GM23248 (cell line): ENCODE measurements at regions not wholly inside any gene's neighbourhood (a gene's known extent, or its start where the extent isn't known, plus 50 kb on each side); places are given as distances from the start of the nearest gene placed in this dataset.

Experiments
- DNase-seq: peaks from one replicate; pipeline ENCODE4 v3.0.0-alpha.2; 2015
- H2AFZ ChIP-seq: fragments of 200-600 bp; sonication (generic); 2 replicates; pipeline ENCODE4 v1.6.1; 2016; ENCODE audit warnings: antibody characterized with exemption
- H3F3A ChIP-seq: fragments of 200-600 bp; sonication (generic); 2 replicates; pipeline ENCODE4 v1.6.1; 2016; ENCODE audit warnings: mild to moderate bottlenecking, antibody characterized with exemption, mixed run types; ENCODE audit not compliant: insufficient read depth
- H3K27ac ChIP-seq: fragments of 200-600 bp; sonication (generic); 2 replicates; pipeline ENCODE4 v1.5.1; 2016; ENCODE audit warnings: mild to moderate bottlenecking
- H3K27me3 ChIP-seq: fragments of 200-600 bp; sonication (generic); replicated peaks from 2 replicates; pipeline ENCODE4 v1.6.1; 2016; ENCODE audit warnings: mild to moderate bottlenecking; ENCODE audit not compliant: insufficient read depth
- H3K36me3 ChIP-seq: fragments of 200-600 bp; sonication (generic); 2 replicates; pipeline ENCODE4 v1.6.1; 2016; ENCODE audit warnings: low read depth, mild to moderate bottlenecking
- H3K4me1 ChIP-seq: fragments of 200-600 bp; sonication (generic); 2 replicates; pipeline ENCODE4 v1.6.1; 2016; ENCODE audit warnings: mild to moderate bottlenecking; ENCODE audit not compliant: insufficient read depth
- H3K4me2 ChIP-seq: fragments of 200-600 bp; sonication (generic); one replicate; pipeline ENCODE4 v1.6.1; 2016; ENCODE audit warnings: mild to moderate bottlenecking; ENCODE audit not compliant: unreplicated experiment
- H3K4me3 ChIP-seq: fragments of 200-600 bp; sonication (generic); 2 replicates; pipeline ENCODE4 v1.5.1; 2016; ENCODE audit warnings: mild to moderate bottlenecking
- H3K79me2 ChIP-seq: fragments of 200-600 bp; sonication (generic); 2 replicates; pipeline ENCODE4 v1.6.1; 2016; ENCODE audit warnings: mild to moderate bottlenecking; ENCODE audit not compliant: insufficient read depth
- H3K9ac ChIP-seq: fragments of 200-600 bp; sonication (generic); 2 replicates; pipeline ENCODE4 v1.6.1; 2016; ENCODE audit warnings: mild to moderate bottlenecking
- H3K9me2 ChIP-seq: fragments of 200-600 bp; sonication (generic); 2 replicates; pipeline ENCODE4 v1.6.1; 2016; ENCODE audit warnings: mixed run types, mild to moderate bottlenecking, moderate library complexity; ENCODE audit not compliant: insufficient read depth
- H3K9me3 ChIP-seq: fragments of 200-600 bp; sonication (generic); one replicate; pipeline ENCODE4 v1.6.1; 2017; ENCODE audit warnings: low read depth
- H4K20me1 ChIP-seq: fragments of 200-600 bp; sonication (generic); 2 replicates; pipeline ENCODE4 v1.6.0; 2016; ENCODE audit not compliant: insufficient read depth
- EZH2 ChIP-seq: fragments of 200-600 bp; sonication (generic); IDR thresholded peaks from 2 replicates; pipeline ENCODE4 v1.6.1; 2018; ENCODE audit warnings: antibody characterized with exemption, mild to moderate bottlenecking; ENCODE audit not compliant: insufficient read depth, poor library complexity, severe bottlenecking
- EZH2phosphoT487 ChIP-seq: fragments of 200-600 bp; sonication (generic); IDR thresholded peaks from 2 replicates; pipeline ENCODE4 v1.6.1; 2018; ENCODE audit warnings: antibody characterized with exemption, moderate library complexity, mild to moderate bottlenecking, low read depth; ENCODE audit not compliant: insufficient read depth
- WGBS, 2 experiments: methylation state at CpG; one replicate each; pipeline ENCODE4 v1.1.6; 2015 to 2017; ENCODE audit warnings: low lambda C conversion rate in 2 of 2, low coverage in 1 of 2; ENCODE audit errors: missing lambda C conversion rate in 2 of 2; 5-methylcytosine and 5-hydroxymethylcytosine counted together
- in situ Hi-C: fragments of 300-500 bp; cut with MboI; formaldehyde crosslinking; loops from 2 replicates; pipeline ENCODE4 v1.15.0; 2020

- no peaks in the 10 kb centered on the region for H3F3A ChIP-seq
- H3K4me2 ChIP-seq, result no peak overlapping the region
- TF ChIP-seq EZH2phosphoT487 (no peak), EZH2 (no peak)
- no peaks in the 10 kb centered on the region for H3K36me3 ChIP-seq
- H3K9ac ChIP-seq, result no peak overlapping the region
- WGBS, 2 experiments, result 46 to 54% methylated on average over 4 of the region's 4 CpGs
- H2AFZ ChIP-seq, result no peak overlapping the region
- H3K79me2 ChIP-seq, result no peaks in the 10 kb centered on the region
- H3K4me3 ChIP-seq, result no peak overlapping the region
- H3K27me3 ChIP-seq, result peaks cover 2% of the 10 kb centered on the region; the same call in 1 of the 2 replicates
- H4K20me1 ChIP-seq, result no peaks in the 10 kb centered on the region
- no peaks in the 10 kb centered on the region for H3K4me1 ChIP-seq
- in situ Hi-C loops, result loop anchor here (25.0 kb wide), 1 partner anchor 1127 kb away; no protein-coding TSS in a partner anchor
- H3K9me3 ChIP-seq, result no peaks in the 10 kb centered on the region
- H3K27ac ChIP-seq, result no peak overlapping the region
- H3K9me2 ChIP-seq, result no peaks in the 10 kb centered on the region
- no peak for DNase-seq
Observed at GRCh38 chr2:16764487-16764886, 98.9 kb upstream of the CYRIA start.

- Histone ChIP-seq H2AFZ (no peak overlapping the region), H3K9ac (no peak overlapping the region), H3K36me3 (no peaks in the 10 kb centered on the region), H3K79me2 (no peaks in the 10 kb centered on the region), H3K4me3 (no peak overlapping the region), H3K27ac (no peak overlapping the region), H3F3A (no peaks in the 10 kb centered on the region), H4K20me1 (no peaks in the 10 kb centered on the region), H3K27me3 (peaks cover 2% of the 10 kb centered on the region; the same call in 1 of the 2 replicates), H3K9me2 (no peaks in the 10 kb centered on the region), H3K4me2 (no peak overlapping the region), H3K9me3 (no peaks in the 10 kb centered on the region), H3K4me1 (no peaks in the 10 kb centered on the region)
- in situ Hi-C loops, result loop anchor here (25.0 kb wide), 1 partner anchor 1126 kb away; no protein-coding TSS in a partner anchor
- 34 to 42% methylated on average over 4 of the region's 4 CpGs for WGBS, 2 experiments
- DNase-seq, result no peak
- no peak for TF ChIP-seq EZH2phosphoT487
- TF ChIP-seq EZH2, result no peak
Observed at GRCh38 chr2:16763493-16763899, 97.9 kb upstream of the CYRIA start.

- H3K27ac ChIP-seq, result no peak overlapping the region
- no peak overlapping the region for H3K4me2 ChIP-seq
- no peaks in the 10 kb centered on the region for H3K4me1 ChIP-seq
- DNase-seq, result no peak
- no peak overlapping the region for H3K9ac ChIP-seq
- H3K36me3 ChIP-seq, result no peaks in the 10 kb centered on the region
- no peaks in the 10 kb centered on the region for H3K79me2 ChIP-seq
- peaks cover 2% of the 10 kb centered on the region; the same call in 1 of the 2 replicates for H3K27me3 ChIP-seq
- 43 to 47% methylated on average over 2 of the region's 2 CpGs for WGBS, 2 experiments
- no peaks in the 10 kb centered on the region for H3F3A ChIP-seq
- in situ Hi-C loops, result loop anchor here (25.0 kb wide), 1 partner anchor 1126 kb away; no protein-coding TSS in a partner anchor
- H4K20me1 ChIP-seq, result no peaks in the 10 kb centered on the region
- no peaks in the 10 kb centered on the region for H3K9me2 ChIP-seq
- TF ChIP-seq EZH2 (no peak), EZH2phosphoT487 (no peak)
- no peak overlapping the region for H3K4me3 ChIP-seq
- H2AFZ ChIP-seq, result no peak overlapping the region
- H3K9me3 ChIP-seq, result no peaks in the 10 kb centered on the region
Observed at GRCh38 chr2:16763056-16763455, 97.4 kb upstream of the CYRIA start.

- TF ChIP-seq EZH2, result no peak
- no peak for TF ChIP-seq EZH2phosphoT487
- 49 to 52% methylated on average over 3 of the region's 3 CpGs for WGBS, 2 experiments
Observed at GRCh38 chr2:16760426-16760825, 94.8 kb upstream of the CYRIA start.

More at GRCh38 chr2:16760426-16760825, 94.8 kb upstream of the CYRIA start:
- Histone ChIP-seq H3K36me3 (no peaks in the 10 kb centered on the region), H3F3A (no peaks in the 10 kb centered on the region), H3K79me2 (no peaks in the 10 kb centered on the region), H3K4me1 (no peaks in the 10 kb centered on the region), H4K20me1 (no peaks in the 10 kb centered on the region), H3K9me2 (no peaks in the 10 kb centered on the region), H3K9ac (no peak overlapping the region), H3K27ac (no peak overlapping the region), H3K4me3 (no peak overlapping the region), H2AFZ (no peak overlapping the region), H3K4me2 (no peak overlapping the region), H3K9me3 (no peaks in the 10 kb centered on the region), H3K27me3 (peaks cover 2% of the 10 kb centered on the region; the same call in 1 of the 2 replicates)
- no peak for DNase-seq
- in situ Hi-C loops, result loop anchor here (25.0 kb wide), 1 partner anchor 1123 kb away; no protein-coding TSS in a partner anchor
